Femur (tissue), 1 donor: ENCODE measurements at regions not wholly inside any gene's neighbourhood (a gene's known extent, or its start where the extent isn't known, plus 50 kb on each side); places are given as distances from the start of the nearest gene placed in this dataset.
"Not testable (repeated sequence)": the region's sequence is repeated elsewhere in the genome, so short reads cannot be mapped to it uniquely, and the experiment has no call there.

Source experiments
- DNase-seq: peaks from one replicate; pipeline ENCODE4 v3.0.0-alpha.2; 2017

DNA sequence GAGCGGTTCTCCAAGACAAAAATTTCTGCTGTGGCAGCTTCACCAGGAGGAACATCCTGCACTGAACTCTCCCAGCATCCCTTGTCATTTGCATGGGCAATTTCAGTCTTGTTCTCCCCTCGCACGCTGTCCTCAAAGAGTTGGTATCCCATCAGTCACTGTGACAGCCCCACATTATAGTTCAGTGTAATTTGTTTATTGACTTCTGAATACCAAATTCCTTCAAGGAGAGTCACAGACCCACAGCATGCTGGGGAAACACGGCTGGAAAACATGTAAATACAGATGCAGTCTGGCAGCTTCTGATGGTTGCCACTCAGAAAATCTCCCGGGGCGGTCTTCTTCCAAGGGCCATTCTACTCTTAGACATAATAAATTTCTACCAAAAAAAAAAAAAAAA lies 151.0 kb upstream of the NEBL start:
- no peak for DNase-seq

DNA sequence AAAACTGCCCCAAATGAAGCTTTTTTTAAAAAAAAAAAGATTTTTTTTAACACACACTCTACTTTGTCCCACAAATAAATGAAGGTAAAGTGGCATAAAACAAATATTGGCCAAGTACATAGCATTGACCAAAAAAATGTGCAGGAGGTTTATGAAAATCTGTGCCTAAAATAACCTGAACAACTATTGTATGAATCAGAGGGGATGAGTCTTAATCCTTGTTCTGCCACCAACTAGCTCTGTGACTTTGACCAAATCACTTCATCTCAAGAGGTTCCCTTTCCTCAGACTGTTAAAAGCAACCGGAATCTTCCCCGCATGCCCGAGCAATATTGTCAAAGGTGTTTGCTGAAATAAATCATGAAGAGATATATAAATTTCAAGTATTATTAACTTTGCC lies 150.4 kb upstream of the NEBL start:
- DNase-seq = no peak

DNA sequence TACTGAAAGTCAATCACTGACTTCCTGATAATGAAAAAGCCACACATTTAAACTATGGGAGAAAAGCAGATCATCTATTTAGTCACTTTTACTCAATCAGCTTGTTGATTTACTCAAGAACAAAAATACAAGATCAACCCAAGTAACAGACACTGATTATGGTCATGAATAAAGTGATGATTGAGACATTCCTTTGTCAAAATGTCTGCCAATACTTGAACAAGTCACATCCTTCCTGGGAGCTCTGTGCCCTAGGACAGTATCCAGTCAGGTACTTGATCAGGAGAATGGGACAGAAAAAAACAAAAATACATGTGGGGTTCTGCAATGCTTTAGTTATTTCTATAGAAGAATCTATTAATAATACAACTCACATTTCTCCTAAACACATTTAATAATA lies 150.0 kb upstream of the NEBL start:
- no peak for DNase-seq

DNA sequence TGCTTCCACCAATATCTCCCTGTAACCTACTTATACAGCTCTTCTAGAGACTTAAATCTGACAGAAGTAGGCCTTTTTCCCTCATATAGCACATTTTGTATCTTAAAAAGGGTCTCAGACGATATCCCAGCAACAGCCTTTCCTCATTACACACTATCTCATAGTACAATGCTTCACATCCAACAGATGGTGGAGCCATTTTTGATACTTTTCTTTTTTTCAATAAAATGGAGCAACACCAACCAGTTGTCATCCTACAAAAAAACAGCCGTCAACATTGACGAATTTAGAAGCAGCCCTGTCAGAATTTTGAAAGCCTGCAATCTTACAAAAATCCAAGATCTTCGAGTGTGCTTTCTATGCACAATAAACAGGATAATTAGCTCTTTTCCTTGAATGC lies 145.9 kb upstream of the NEBL start:
- no peak for DNase-seq

DNA sequence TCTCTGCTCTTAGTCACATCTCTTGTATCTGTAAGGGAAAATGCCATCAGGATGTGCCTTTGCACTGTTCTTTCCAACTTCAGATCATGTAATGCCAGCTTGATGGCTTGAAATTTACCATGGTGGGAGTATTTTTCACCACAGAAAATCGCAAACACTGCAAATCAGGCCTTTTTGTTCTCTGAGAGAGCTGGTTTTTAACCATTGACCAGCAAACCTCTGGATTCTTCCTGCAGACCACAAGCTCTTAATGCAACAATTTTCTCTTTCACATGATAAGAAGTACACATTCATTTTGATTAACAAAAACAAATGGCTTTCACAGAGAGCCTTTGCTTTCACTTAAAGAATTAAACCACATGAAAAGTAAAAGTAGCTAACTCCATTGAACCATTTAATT lies 145.4 kb upstream of the NEBL start:
- no peak for DNase-seq

DNA sequence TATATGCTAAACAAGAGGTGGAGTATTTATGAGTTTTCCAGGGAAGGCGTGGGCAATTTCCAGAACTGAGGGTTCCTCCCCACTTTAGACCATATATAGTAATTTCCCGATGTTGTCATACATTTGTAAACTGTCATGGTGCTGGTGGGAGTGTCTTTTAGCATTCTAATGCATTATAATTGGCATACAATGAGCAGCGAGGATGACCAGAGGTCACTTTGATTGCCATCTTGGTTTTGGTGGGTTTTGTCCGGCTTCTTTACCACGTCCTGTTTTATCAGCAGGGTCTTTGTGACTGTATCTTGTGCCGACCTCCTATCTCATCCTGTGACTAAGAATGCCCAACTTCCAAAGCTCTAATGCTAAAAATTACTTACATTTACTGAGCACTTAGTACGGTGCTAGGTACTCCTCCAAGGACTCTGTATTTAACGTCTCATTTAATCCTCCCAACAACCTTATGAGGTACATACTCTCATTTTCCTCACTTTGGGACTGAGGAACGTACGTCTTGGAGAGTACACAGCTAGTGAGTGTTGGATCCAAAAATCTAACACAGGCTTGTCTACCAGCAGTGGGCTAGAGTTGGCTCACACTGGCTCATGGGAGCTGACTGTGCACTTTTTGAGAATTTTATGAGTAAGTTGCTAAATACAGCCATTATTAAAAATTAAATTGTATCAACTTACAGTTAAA lies 144.8 kb upstream of the NEBL start:
- DNase-seq = no peak

DNA sequence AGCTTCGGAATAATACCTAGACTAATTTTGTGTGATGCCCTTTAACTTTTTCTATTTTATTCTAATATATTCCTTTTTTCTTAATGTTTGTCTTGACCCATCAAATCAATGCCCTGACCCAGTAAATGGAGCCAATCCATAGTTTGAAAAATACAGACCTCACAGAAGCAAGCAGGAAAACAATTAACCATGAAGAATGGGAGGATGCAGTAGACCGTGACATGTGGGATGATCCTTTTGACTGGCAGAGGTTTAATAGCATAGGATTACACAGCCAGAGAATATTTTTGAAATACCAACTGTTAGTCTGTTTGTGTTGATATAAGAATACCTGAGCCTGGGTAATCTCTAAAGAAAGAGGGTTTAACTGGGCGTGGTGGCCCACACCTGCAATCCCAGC lies 142.6 kb upstream of the NEBL start:
- no peak for DNase-seq

DNA sequence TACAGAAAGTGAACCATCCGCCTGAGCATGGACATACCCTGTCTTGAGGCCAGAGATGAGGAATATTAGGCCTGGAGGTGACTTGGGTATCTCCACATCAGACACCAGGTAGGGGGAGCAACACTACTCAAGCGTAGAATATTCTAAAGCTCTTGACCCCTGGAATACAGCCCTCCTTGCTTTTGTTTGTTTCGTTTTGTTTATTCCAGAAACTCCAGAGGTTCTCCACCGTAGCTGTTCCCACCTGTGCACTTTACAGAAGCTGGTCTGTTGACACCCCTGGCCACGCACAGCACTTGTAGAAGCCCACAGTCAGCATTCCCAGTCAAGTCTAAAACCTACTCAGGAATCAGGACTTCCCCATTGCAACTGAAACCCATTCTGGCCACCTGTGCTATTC lies 139.6 kb upstream of the NEBL start:
- no peak for DNase-seq

DNA sequence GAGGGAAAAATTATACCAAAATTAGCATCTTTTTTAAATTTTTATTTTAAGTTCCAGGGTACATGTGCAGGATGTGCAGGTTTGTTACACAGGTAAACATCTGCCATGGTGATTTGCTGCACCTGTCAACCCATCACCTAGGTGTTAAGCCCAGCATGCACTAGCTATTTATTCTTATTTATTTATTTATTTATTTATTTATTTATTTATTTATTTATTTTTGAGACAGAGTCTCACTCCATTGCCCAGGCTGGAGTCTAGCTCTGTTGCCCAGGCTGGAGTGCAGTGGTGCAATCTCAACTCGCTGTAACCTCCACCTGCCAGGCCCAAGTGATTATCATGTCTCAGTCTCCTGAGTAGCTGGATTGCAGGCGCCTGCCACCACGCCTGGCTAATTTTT lies 137.7 kb upstream of the NEBL start:
- not testable (repeated sequence) for DNase-seq

DNA sequence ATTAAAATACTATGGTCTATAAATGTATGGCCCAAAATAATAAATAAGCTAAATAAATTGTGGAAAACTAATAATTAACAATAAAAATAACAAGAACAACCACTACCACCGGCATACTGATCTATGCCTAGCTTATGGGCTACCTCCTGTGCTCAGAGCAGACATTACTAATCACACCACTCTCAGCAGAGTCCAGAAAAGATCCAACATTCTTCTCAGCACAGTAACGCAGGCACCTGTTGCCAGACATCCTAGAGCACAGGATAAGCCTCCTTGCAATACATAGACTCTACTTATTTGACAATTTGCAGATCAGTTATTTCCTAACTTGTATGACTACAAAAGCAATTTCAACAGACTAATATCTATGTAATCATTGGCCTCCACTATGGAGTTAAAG lies 137.1 kb upstream of the NEBL start:
- no peak for DNase-seq

DNA sequence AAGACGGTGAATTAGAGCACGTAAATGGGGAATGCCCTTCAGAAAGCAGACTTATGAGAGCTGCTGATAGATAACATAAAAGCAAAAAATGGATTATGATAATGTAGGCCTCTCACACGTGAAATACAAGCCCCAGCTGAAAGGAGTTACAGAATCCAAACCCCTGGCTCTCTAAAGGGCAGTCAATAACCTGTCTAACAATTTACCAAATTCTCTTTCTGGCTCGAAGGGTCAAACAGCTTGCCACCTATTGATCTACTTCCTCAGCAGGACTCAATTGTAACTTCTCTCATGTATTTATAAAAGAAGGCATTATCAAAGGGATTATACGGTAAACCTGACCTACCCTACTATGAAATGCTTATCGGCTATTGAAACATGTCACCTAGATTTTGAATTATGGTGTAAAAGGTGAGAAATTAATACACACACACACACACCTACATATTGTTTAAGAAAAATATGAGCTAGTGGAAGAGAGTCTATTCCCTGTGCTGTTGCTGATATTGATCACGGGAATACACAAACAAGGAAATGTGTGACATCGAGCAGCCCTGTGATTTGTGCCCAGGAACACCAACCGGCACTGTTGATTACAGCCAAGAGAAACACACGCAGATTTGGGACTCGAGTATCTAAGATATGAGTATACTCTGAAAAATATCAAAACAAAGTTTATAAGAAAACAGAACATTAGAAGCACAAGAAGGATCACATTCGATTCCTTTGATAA lies 135.6 kb upstream of the NEBL start:
- no peak for DNase-seq

DNA sequence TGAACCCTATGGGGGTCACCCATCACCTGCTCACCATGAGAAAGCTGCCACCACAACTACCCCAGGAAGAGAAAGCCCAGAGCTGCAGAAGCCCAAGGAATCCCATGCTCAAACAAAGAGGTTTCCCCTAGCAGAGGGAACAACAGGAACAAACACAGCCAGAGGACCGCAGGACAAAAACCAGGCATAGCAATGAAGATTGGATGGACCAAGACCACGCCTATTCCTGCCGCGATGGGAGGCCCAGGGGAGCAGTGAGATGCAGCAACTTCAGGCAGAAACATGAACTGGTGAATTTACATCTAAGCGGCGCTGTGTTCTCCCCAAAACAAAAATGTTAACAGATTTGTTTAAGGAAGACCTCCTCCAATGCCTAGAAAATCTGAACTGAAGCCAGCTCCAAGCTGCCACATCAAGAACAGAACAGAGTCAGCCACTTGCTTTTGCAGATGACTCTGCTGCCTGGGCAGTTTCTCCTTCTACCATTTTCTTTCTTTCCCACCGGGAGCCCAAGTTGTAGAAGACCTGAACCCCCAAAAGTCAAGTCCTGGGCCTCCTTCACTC lies 134.2 kb upstream of the NEBL start:
- no peak for DNase-seq

DNA sequence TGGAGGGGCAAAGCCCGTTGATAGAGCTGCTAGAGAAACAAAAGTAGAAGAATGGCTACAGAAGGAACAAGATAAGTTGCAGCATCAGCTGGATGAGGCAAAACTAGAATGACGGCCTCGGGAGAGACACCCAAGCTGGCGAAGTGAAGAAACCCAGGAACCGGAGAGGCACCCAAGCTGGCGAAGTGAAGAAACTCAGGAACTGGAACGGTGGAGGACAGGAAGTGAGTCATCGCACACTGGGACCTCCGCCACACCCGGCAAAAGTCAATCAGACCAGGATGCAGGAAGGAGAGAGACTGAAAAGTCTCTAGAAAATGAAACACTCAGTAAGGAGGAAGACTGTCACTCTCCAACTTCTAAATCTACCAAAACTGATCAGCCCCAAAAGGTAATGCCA lies 133.0 kb upstream of the NEBL start:
- DNase-seq = no peak

DNA sequence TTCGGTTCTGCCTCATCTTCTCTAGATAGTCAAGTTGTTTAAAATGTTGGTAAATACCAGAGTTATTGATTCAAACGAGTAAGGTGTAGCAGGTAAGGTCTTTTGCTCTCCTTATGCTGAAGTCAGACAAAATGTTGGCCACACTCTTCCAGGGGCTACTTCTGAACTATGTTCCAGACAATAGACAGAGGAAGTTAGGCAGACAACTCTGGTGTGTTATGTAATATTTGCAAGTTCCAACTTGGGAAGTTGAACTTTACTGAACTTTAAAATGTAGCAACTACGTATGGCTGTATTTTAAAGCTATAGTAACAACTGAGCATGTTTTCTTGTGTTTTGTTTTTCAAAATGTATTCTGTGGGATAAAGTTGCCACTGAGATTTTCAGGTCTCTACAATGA lies 125.7 kb upstream of the NEBL start:
- DNase-seq = no peak

DNA sequence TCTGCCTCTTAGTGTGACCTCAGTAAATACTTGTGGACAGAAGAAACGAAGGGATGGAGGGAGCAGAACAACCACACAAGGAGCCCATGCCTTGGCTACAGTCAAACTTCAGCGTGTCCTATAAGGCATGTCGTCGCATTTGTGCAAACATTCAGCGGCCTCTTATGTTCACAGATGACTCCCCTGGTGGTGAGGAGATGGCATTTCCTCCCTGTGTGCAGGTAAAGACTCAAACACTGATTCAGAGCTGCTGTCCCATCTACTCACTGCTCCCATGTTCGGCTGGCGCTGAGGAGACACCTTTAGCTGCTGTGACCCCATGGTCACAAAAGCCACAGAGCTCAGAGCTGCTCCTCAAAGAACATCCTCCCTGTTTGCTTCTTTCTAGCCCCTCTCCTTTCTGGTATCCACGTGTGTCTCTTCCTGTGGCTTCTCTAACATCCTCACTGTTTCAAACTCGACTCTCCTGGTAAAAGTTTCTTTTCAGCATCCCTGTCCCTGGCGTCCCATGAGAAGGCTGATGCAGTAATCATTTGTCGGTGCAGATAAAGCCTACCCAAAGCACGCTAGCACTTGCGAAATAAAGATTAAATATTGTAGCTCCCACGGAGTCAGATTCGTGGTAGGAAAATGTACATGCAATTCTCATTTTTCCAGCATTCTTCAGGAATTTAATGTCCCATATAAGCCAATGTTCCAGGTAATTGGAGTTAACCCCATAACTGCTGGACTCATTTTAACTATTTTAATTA lies 124.9 kb upstream of the NEBL start:
- DNase-seq = no peak

DNA sequence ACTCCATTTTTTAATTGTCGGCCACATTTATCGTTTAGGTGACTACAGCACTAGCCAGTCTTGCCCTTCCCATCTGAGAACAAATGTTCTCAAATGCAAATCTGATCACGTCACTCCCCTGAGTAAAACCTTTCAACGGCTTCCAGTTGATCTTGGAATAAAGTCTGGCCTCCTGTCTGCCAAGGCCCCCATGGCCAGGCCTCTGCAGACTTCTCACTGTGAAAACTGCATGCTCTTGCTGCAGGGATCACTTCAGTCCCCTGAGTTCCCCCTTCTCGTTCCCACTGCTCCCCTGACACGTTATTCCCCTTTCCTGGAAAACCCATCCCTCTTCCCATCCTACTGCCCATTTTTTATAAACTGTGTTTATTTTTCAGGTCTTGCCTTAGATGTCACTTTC lies 124.1 kb upstream of the NEBL start:
- DNase-seq = no peak

DNA sequence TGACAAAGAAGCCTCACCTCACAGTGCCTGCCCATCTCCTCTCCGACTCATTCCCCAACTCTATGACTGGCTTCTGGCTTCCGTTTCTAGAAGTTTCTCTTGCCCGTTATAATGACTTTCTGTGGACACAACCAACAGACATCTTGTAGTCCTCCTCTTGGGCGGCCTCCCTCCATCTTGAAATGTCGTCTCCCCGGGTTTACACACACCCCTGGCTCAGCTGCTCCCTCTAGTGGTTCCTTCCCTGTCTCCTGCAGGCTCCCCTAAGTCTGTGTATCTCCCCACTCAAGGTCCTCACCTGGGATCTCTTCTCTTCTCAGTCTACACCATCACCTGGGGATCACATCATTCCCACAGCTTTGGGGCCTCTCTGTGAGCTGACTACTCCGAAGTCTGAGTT lies 123.4 kb upstream of the NEBL start:
- no peak for DNase-seq

DNA sequence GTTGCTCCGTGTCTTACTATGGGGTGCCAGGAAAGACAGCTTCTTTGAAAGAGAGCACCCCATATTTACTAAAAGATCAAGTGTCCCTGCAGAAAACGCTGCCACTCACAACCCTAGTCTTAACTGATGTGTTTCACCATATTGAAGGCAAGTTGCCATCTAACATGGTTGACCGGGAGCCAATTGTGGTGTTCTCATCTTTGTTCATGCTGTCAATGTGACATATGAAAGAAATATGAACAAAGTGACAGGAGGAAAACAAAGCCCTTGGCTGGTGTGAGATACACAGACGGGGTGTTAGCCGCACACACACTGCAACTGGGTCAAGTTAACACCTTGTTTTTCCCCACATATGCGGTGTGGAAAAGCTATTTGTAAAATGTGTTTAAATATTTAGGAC lies 122.3 kb upstream of the NEBL start:
- DNase-seq = no peak

DNA sequence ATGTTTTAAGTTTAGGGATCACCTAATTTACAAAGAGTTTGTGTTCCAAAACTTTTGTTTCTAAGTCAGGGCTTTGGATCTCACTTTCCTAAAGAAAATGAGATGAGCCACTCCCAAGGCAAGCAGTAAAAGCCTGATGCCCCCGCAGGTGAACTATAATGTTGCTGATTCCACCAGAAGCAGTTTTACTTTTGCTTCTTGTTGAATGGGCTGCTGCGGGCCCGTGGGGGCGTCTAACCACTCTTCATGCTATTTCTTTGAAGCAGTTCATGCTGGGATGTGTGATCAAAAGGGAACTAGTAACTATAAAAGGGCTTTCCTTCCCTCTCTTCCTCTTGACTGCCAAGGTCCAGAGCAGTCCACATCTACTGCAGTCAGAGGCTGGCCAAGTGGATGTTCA lies 118.7 kb upstream of the NEBL start:
- DNase-seq = no peak

DNA sequence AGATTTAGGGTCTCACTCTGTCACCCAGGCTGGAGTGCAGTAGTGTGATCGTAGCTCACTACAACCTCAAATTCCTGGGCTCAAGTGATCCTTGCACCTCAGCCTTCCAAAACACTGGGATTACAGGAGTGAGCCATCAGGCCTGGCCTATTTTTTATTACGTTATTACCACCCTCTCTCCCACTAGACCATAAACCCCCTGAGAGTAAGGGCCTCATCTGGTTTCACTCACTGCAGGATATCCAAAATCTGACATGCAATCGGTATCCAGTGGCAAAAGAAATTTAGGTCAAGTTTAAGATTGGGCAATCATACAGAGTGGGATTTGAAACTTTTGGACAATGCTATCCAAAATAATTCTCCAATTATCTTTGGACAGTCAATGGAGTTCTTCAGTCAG lies 117.0 kb upstream of the NEBL start:
- DNase-seq = no peak

DNA sequence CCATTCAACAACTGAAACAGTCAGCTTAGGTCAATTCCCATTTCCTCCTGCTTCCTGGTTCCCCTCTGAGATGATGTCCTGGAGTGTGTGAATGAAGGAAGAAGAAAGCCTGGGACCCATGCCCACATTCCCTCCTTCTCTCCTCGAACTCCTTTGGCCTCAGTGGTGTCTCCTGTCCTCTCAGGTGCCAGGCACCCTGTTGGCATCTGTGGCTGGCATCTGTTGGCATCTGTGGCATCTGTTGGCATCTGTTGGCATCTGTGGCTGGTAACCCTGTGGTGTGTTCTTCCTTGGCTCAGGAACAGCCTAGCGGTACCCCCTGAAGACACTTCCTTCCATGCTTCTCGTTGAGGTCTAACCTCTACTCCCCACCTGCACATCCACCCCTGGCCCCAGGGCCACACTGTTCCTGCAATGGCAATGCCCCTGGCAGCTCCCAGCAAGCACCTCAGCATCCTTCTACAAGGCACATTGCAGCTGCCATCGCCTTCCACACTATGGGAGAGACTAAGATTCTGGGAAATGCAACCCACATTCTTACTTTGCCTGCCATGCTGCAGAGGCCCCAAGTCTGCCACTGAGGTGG lies 114.4 kb upstream of the NEBL start:
- no peak for DNase-seq

DNA sequence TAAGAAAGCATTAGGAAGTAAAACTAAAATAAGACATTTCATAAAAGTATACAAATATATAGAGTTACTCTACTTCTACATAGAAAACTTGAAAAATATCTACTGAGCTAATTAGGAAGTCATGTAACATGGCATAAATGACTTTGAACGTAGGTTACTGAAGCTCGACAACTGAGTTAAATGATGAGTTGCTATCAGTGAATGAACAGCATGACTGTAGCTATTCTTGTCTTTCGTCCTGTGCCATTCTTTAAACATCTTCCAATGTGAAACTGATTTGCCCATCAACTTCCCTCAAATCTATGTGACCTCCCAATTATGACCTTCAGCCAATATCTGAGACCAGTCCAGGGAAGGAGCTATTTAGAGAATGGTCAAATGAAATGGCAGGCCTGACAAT lies 113.5 kb upstream of the NEBL start:
- no peak for DNase-seq

DNA sequence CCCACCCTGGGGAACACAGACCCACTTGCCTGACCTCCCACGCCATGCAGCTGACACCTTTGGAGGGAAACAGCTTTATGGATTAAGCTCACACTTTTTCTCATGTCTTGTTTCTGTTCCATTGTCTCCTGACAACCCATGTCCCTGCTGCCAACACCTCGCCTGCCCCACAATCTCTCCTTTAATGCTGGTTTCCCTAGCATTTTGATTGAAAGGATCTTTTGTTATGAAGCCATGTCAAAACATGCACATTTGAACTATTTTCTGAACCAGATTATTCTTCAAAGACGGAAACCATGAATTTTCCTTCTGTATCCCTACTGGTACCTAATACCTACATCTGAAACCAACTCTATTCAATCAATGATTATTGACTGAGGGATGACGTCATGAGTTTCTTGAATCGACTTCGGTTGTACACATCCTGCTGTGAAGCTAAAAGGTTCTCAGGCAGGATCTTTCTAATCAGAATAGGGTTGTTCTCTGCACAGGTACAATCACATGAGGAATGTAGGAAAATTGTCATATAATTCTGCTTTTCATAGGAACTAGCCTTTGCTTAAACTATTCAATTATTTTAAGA lies 106.2 kb upstream of the NEBL start:
- DNase-seq = no peak
